Gastroesophageal sphincter (tissue), 3 donors: ENCODE measurements at regions not wholly inside any gene's neighbourhood (a gene's known extent, or its start where the extent isn't known, plus 50 kb on each side); places are given as distances from the start of the nearest gene placed in this dataset.

Source experiments
- EP300 ChIP-seq: sonication (generic); formaldehyde crosslinking; IDR thresholded peaks from one replicate; pipeline ENCODE4 v1.6.1; 2017; ENCODE audit warnings: antibody characterized with exemption, mild to moderate bottlenecking
- TF ChIP-seq, protein P1 (sequence below), 4 experiments: fragments of 200-600 bp in 2 of 4; fragments of 450-650 bp in 2 of 4; sonication (generic) in 1 of 4; IDR thresholded peaks; one replicate each; pipeline ENCODE4 v1.5.1; 2017 to 2019; ENCODE audit warnings: antibody characterized with exemption in 4 of 4, mild to moderate bottlenecking in 2 of 4, moderate library complexity in 2 of 4

DNA sequence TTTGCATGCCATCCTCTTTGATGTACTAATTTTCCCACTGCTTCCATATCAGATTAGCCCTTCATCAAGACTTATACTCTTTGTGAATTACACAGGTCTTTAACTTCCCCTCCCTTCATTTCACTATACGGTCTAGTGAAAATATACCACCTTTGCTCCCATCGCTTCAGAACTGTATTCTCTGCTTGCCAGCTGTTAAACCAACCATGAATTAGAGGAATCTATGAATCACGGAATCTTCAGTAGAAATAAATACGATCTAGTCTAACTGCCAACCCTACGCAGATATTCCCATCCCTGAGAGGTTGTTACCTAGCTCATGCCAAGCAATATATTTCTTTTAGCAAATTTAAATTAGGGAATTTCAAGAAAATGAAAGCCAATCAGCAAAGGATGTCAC is 177.8 kb upstream of the MPPED2 start:
- no peak for TF ChIP-seq EP300
- TF ChIP-seq, protein P1, sequence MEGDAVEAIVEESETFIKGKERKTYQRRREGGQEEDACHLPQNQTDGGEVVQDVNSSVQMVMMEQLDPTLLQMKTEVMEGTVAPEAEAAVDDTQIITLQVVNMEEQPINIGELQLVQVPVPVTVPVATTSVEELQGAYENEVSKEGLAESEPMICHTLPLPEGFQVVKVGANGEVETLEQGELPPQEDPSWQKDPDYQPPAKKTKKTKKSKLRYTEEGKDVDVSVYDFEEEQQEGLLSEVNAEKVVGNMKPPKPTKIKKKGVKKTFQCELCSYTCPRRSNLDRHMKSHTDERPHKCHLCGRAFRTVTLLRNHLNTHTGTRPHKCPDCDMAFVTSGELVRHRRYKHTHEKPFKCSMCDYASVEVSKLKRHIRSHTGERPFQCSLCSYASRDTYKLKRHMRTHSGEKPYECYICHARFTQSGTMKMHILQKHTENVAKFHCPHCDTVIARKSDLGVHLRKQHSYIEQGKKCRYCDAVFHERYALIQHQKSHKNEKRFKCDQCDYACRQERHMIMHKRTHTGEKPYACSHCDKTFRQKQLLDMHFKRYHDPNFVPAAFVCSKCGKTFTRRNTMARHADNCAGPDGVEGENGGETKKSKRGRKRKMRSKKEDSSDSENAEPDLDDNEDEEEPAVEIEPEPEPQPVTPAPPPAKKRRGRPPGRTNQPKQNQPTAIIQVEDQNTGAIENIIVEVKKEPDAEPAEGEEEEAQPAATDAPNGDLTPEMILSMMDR (IDR thresholded peaks at IDR 0.05) = no peak
